B cell (primary cell): ENCODE measurements at regions not wholly inside any gene's neighbourhood (a gene's known extent, or its start where the extent isn't known, plus 50 kb on each side); places are given as distances from the start of the nearest gene placed in this dataset.
"Not testable (repeated sequence)": the region's sequence is repeated elsewhere in the genome, so short reads cannot be mapped to it uniquely, and the experiment has no call there.

Experiments
- ATAC-seq: fragments of 200-7000 bp; cut with Tn5 transposase; one replicate; pipeline ENCODE4 v1.10.0; 2021; ENCODE audit warnings: low read depth, mild to moderate bottlenecking, moderate number of reproducible peaks, moderate library complexity
- CTCF ChIA-PET: fragments of 350-600 bp; sonication (Branson Sonifier 250); formaldehyde crosslinking; loops from one replicate; lab custom pipeline; 2021; ENCODE audit warnings: antibody characterized with exemption, inconsistent platforms; lab: Charles Lee
- POLR2A ChIA-PET: fragments of 350-600 bp; sonication (Branson Sonifier 250); formaldehyde crosslinking; loops from one replicate; lab custom pipeline; 2021; ENCODE audit warnings: antibody characterized with exemption; lab: Charles Lee
- DNase-seq: peaks from one replicate; pipeline ENCODE4 v3.0.0; 2013
- H2AFZ ChIP-seq: 2 replicates; pipeline ENCODE4 v1.6.1; 2012; ENCODE audit warnings: mild to moderate bottlenecking, low read depth, low read length; ENCODE audit not compliant: insufficient read depth, poor library complexity, severe bottlenecking
- H3K27ac ChIP-seq, 2 donors: 1 replicate in 1 of 2; 2 replicates in 1 of 2; pipeline ENCODE4 v1.5.1; 2012 to 2013; ENCODE audit warnings: low read length in 2 of 2, mild to moderate bottlenecking in 2 of 2, moderate library complexity in 1 of 2
- H3K27me3 ChIP-seq, 4 experiments: fragments of 200-600 bp in 1 of 4; sonication (generic) in 1 of 4; replicated peaks in 1 of 4; 1 replicate in 2 of 4; 2 replicates in 2 of 4; pipeline versions ENCODE4 v1.6.1 to v1.7.0; 2013 to 2016; ENCODE audit warnings: low read length in 3 of 4, mild to moderate bottlenecking in 2 of 4, mixed read lengths in 1 of 4, moderate library complexity in 1 of 4; ENCODE audit not compliant: insufficient read depth in 4 of 4, control insufficient read depth in 3 of 4; ENCODE audit errors: control extremely low read depth in 1 of 4
- H3K36me3 ChIP-seq, 2 experiments: replicated peaks in 1 of 2; 1 replicate in 1 of 2; 2 replicates in 1 of 2; pipeline versions ENCODE4 v1.6.1 to v1.7.1; 2013; ENCODE audit warnings: low read length in 1 of 2; ENCODE audit not compliant: insufficient read depth in 2 of 2, control insufficient read depth in 1 of 2; ENCODE audit errors: control extremely low read depth in 1 of 2, extremely low read depth in 1 of 2
- H3K4me1 ChIP-seq, 2 donors: fragments of 200-600 bp in 1 of 2; sonication (generic) in 1 of 2; 1 replicate in 1 of 2; 2 replicates in 1 of 2; pipeline versions ENCODE4 v1.5.1 to v1.6.1; 2013 to 2017; ENCODE audit warnings: low read length in 2 of 2; ENCODE audit not compliant: control insufficient read depth in 2 of 2, insufficient read depth in 2 of 2
- H3K4me2 ChIP-seq: replicated peaks from 2 replicates; pipeline ENCODE3; 2012; ENCODE audit warnings: mild to moderate bottlenecking, low read depth, low read length; ENCODE audit not compliant: poor library complexity, severe bottlenecking
- H3K4me3 ChIP-seq, 5 experiments: fragments of 200-600 bp in 1 of 5; sonication (generic) in 1 of 5; 1 replicate in 3 of 5; 2 replicates in 2 of 5; pipeline versions ENCODE4 v1.5.1 to v1.7.0; 2011 to 2016; ENCODE audit warnings: low read length in 4 of 5, mild to moderate bottlenecking in 4 of 5, low read depth in 2 of 5, control low read depth in 1 of 5, moderate library complexity in 1 of 5; ENCODE audit not compliant: insufficient read depth in 1 of 5; ENCODE audit errors: control extremely low read depth in 1 of 5, extremely low read depth in 1 of 5
- H3K79me2 ChIP-seq: fragments of 200-600 bp; sonication (generic); one replicate; pipeline ENCODE4 v1.6.0; 2016; ENCODE audit warnings: low read length; ENCODE audit not compliant: control insufficient read depth, insufficient read depth
- H3K9ac ChIP-seq: fragments of 200-600 bp; sonication (generic); 2 replicates; pipeline ENCODE4 v1.6.1; 2017; ENCODE audit warnings: mild to moderate bottlenecking, low read length, moderate library complexity
- H3K9me3 ChIP-seq, 3 donors: one replicate each; pipeline versions ENCODE4 v1.6.1 to v1.7.1; 2013; ENCODE audit warnings: low read length in 2 of 3; ENCODE audit not compliant: control insufficient read depth in 2 of 3, insufficient read depth in 1 of 3; ENCODE audit errors: control extremely low read depth in 1 of 3
- H4K20me1 ChIP-seq: 2 replicates; pipeline ENCODE4 v1.6.0; 2012; ENCODE audit warnings: mild to moderate bottlenecking, low read length; ENCODE audit not compliant: insufficient read depth, control insufficient read depth, poor library complexity, severe bottlenecking
- H3K27ac Mint-ChIP-seq: one replicate; pipeline ENCODE4 v1.8.0; 2021; ENCODE audit warnings: mixed read lengths
- H3K27me3 Mint-ChIP-seq: one replicate; pipeline ENCODE4 v1.8.0; 2021; ENCODE audit warnings: mixed read lengths
- H3K4me1 Mint-ChIP-seq: one replicate; pipeline ENCODE4 v1.8.0; 2021; ENCODE audit warnings: mixed read lengths
- H3K4me3 Mint-ChIP-seq: one replicate; pipeline ENCODE4 v1.8.0; 2021; ENCODE audit warnings: mixed read lengths
- H3K9me3 Mint-ChIP-seq: one replicate; pipeline ENCODE4 v1.8.0; 2022; ENCODE audit warnings: mixed read lengths; ENCODE audit not compliant: insufficient read depth
- CTCF ChIP-seq: fragments of 200-600 bp; IDR thresholded peaks from one replicate; pipeline ENCODE4 v1.8.0; 2022; ENCODE audit warnings: antibody characterized with exemption, mild to moderate bottlenecking
- EZH2 ChIP-seq: IDR thresholded peaks from 2 replicates; pipeline ENCODE4 v1.6.1; 2012; ENCODE audit warnings: borderline replicate concordance, low read depth, mild to moderate bottlenecking, moderate library complexity, low read length; ENCODE audit not compliant: insufficient read depth, poor library complexity, severe bottlenecking
- WGBS: methylation state at CpG from one replicate; pipeline ENCODE4 v1.1.5; 2013; ENCODE audit warnings: missing lambda C conversion rate; ENCODE audit not compliant: insufficient coverage; 5-methylcytosine and 5-hydroxymethylcytosine counted together
- intact Hi-C: fragments of 100-400 bp; cut with micrococcal nuclease; formaldehyde crosslinking; loops from one replicate; pipeline ENCODE4 v1.10.0; 2022

DNA sequence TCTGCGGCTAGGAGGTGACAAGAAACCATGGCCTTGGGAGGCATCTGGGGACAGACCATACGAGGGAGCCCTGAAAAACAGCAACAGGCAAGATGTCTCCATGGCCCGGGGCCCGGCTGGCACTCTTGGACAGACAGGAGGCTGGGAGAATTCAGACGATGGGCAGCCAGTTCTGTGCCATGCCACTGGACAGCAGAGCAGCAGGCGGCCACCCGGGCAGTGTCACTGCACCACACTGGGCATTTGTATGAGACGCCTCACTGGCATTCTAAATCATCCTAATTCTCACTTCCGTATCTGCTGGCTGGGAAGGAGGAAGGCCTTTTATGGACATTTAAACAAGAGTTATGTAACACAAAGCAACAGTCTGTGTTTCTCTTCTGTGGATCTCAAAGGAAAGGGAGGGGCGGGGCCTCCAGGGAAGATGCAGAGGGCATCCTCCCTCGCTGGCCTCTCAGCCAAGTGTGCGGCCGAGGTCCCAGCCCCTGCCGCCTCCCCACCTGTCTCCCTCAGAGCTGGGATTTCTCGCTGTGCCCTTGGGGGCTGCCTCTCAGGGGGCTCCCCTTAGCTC is 350.3 kb downstream of the SHANK2 start:
- Histone ChIP-seq H3K4me3 (no peak overlapping the region), H2AFZ (no peak overlapping the region), H3K9me3 (peaks cover 0 to 30% (median 1%) of the 10 kb centered on the region in 3 donors), H3K79me2 (no peaks in the 10 kb centered on the region), H3K4me1 (no peaks in the 10 kb centered on the region), H4K20me1 (no peaks in the 10 kb centered on the region), H3K9ac (no peak overlapping the region), H3K27ac (no peak overlapping the region), H3K4me2 (no peak overlapping the region), H3K36me3 (no peaks in the 10 kb centered on the region), H3K27me3 (no peaks in the 10 kb centered on the region)
- TF ChIP-seq EZH2 = no peak
- TF ChIP-seq CTCF = no peak
- Mint-ChIP-seq H3K9me3 (peaks cover 5% of the 10 kb centered on the region), H3K27me3 (peaks cover 4% of the 10 kb centered on the region), H3K4me3 (no peak overlapping the region), H3K4me1 (no peaks in the 10 kb centered on the region), H3K27ac (no peak overlapping the region)
- no peak for ATAC-seq
- intact Hi-C loops = no loop called here
- WGBS = 83% methylated on average over 12 of the region's 15 CpGs
- CTCF ChIA-PET = no interaction called here
- POLR2A ChIA-PET = no interaction called here
- no peak for DNase-seq

GRCh38 chr11:70903229-70903628 is 349.1 kb downstream of the SHANK2 start:
- H2AFZ ChIP-seq, intact Hi-C loops, POLR2A ChIA-PET, H3K27ac Mint-ChIP-seq, H4K20me1 ChIP-seq, H3K79me2 ChIP-seq, H3K9me3 Mint-ChIP-seq, ATAC-seq, H3K27me3 Mint-ChIP-seq, DNase-seq, H3K4me3 ChIP-seq, H3K4me1 ChIP-seq, H3K36me3 ChIP-seq, CTCF ChIA-PET, H3K4me3 Mint-ChIP-seq, H3K9ac ChIP-seq, H3K27ac ChIP-seq, H3K4me1 Mint-ChIP-seq, H3K27me3 ChIP-seq, H3K4me2 ChIP-seq: not testable (repeated sequence)
- WGBS = 91% methylated on average over 8 of the region's 8 CpGs
- H3K9me3 ChIP-seq = peaks cover 0 to 28% (median 0%) of the 10 kb centered on the region in 3 donors
